ENCODE measurements at regions not wholly inside any gene's neighbourhood (a gene's known extent, or its start where the extent isn't known, plus 50 kb on each side); places are given as distances from the start of the nearest gene placed in this dataset.

- WGBS, 2 donors: 66 to 75% methylated on average over 7 of the region's 7 CpGs
- Histone ChIP-seq H3K27me3 (peaks cover 0 to 3% (median 0%) of the 10 kb centered on the region in 4 donors), H3K36me3 (no peaks in the 10 kb centered on the region), H3K4me3 (no peak overlapping the region), H3K9me3 (no peaks in the 10 kb centered on the region), H3K27ac (no peak overlapping the region), H3K4me1 (no peaks in the 10 kb centered on the region)
- DNase-seq: peak in 2 of 6 donors; percentile 25 to 31
- no peak for ATAC-seq
- FAIRE-seq: no peak
- TF ChIP-seq CTCF (IDR thresholded peaks at IDR 0.05): no peak
- intact Hi-C loops (cut with DNase I): no loop called here
Measured at GRCh38 chr9:74132986-74133385, 364.1 kb upstream of the RORB start.

GRCh38 chr9:74133921-74134320 is 363.2 kb upstream of the RORB start:
- Histone ChIP-seq H3K4me3 (no peak overlapping the region), H3K36me3 (no peaks in the 10 kb centered on the region), H3K4me1 (no peaks in the 10 kb centered on the region), H3K27me3 (peaks cover 0 to 3% (median 0%) of the 10 kb centered on the region in 4 donors), H3K9me3 (no peaks in the 10 kb centered on the region), H3K27ac (no peak overlapping the region)
- no peak for FAIRE-seq
- intact Hi-C loops (cut with DNase I): no loop called here
- WGBS, 2 donors: 70 to 75% methylated on average over 6 of the region's 6 CpGs
- ATAC-seq: no peak
- TF ChIP-seq CTCF (IDR thresholded peaks at IDR 0.05): no peak
- DNase-seq: no peak

- 11 to 18% methylated on average over 2 of the region's 2 CpGs for WGBS, 2 donors
- Histone ChIP-seq H3K27me3 (peaks cover 0 to 3% (median 0%) of the 10 kb centered on the region in 4 donors), H3K4me1 (no peaks in the 10 kb centered on the region), H3K9me3 (no peaks in the 10 kb centered on the region), H3K27ac (no peak overlapping the region), H3K36me3 (no peaks in the 10 kb centered on the region), H3K4me3 (no peak overlapping the region)
- TF ChIP-seq CTCF (IDR thresholded peaks at IDR 0.05): no peak
- FAIRE-seq (no peak), DNase-seq (no peak), ATAC-seq (no peak)
- intact Hi-C loops (cut with DNase I): no loop called here
Measured at GRCh38 chr9:74138182-74138581, 359.0 kb upstream of the RORB start.

- no peak overlapping the region for H3K27ac ChIP-seq
- no peaks in the 10 kb centered on the region for H3K9me3 ChIP-seq
- no peak for TF ChIP-seq CTCF (IDR thresholded peaks at IDR 0.05)
- no peak overlapping the region for H3K4me3 ChIP-seq
- no peaks in the 10 kb centered on the region for H3K4me1 ChIP-seq
- peaks cover 0 to 3% (median 0%) of the 10 kb centered on the region in 4 donors for H3K27me3 ChIP-seq
- ATAC-seq (no peak), FAIRE-seq (no peak), DNase-seq (no peak)
- H3K36me3 ChIP-seq: no peaks in the 10 kb centered on the region
- 53 to 57% methylated on average over 2 of the region's 2 CpGs for WGBS, 2 donors
- intact Hi-C loops (cut with DNase I): no loop called here
Measured at GRCh38 chr9:74140141-74140540, 357.0 kb upstream of the RORB start.

- WGBS, 2 donors: 52 to 74% methylated on average over 1 of the region's 1 CpG
- Histone ChIP-seq H3K27ac (no peak overlapping the region), H3K9me3 (no peaks in the 10 kb centered on the region), H3K4me3 (no peak overlapping the region), H3K36me3 (no peaks in the 10 kb centered on the region), H3K27me3 (no peaks in the 10 kb centered on the region), H3K4me1 (no peaks in the 10 kb centered on the region)
- ATAC-seq (no peak), FAIRE-seq (no peak), DNase-seq (no peak)
- intact Hi-C loops (cut with DNase I): no loop called here
- no peak for TF ChIP-seq CTCF (IDR thresholded peaks at IDR 0.05)
Measured at GRCh38 chr9:74147906-74148305, 349.2 kb upstream of the RORB start.
